ENCODE measurements at regions not wholly inside any gene's neighbourhood (a gene's known extent, or its start where the extent isn't known, plus 50 kb on each side); places are given as distances from the start of the nearest gene placed in this dataset.

DNA sequence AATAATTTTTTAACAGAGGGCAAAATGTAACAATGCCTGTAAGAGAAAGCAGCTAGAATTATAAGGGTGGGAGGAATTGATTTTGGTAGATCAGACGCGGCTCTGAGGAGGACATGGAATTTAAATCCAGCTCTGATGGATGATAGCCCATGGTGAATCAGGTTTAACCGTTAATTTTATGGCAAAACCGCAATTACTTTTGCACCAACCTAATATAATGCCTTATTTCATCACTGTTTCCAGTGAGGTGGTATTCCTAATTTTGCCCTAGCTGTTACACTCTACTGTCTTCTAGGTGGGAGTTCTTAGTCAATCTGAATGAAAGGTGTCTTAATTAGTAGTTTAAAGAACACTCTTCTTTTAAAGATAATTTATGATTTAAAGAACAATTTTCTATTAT is 198.3 kb upstream of the SMLR1 start (continued):
- TF ChIP-seq, protein P1, sequence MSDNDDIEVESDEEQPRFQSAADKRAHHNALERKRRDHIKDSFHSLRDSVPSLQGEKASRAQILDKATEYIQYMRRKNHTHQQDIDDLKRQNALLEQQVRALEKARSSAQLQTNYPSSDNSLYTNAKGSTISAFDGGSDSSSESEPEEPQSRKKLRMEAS (IDR thresholded peaks at IDR 0.05), result no peak
- TF ChIP-seq EGR1 (IDR thresholded peaks at IDR 0.05; ENCODE audit: low read depth in 2 of 2), result no peak

DNA sequence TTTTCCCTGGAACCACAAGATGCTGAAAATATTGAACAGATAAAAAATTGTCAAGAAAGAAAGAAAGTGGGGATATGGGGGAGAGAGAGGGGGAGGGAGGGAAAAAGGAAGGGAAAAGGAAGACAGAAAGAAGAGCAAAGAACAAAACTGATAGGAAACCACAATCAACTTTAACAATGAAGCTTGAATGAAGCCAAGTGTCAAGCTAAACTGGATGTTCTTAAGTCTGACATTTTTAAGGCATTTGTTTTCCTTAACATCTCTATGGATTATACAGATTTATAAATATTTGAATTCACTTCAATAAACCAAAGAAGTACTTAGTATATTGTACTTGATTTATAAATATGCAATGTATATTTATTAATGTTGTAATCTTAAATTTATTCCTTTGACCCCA is 197.6 kb upstream of the SMLR1 start:
- Histone ChIP-seq H3K9me3 (ENCODE audit: control insufficient read depth in 4 of 4, low read length in 3 of 4) (no peaks in the 10 kb centered on the region), H3K4me3 (ENCODE audit: low read depth in 1 of 3, low read length in 3 of 3) (no peak overlapping the region), H3K4me1 (ENCODE audit: control insufficient read depth in 4 of 4, insufficient read depth in 4 of 4, low read length in 3 of 4) (no peaks in the 10 kb centered on the region), H3K27me3 (ENCODE audit: control insufficient read depth in 4 of 4, insufficient read depth in 4 of 4, low read length in 3 of 4) (no peaks in the 10 kb centered on the region), H3K9ac (ENCODE audit: low read depth in 1 of 2, low read length in 2 of 2) (no peak overlapping the region), H3K27ac (ENCODE audit: low read depth in 1 of 2, low read length in 2 of 2) (no peak overlapping the region), H3K36me3 (ENCODE audit: control insufficient read depth in 4 of 4, insufficient read depth in 3 of 4, low read depth in 1 of 4, low read length in 3 of 4) (no peaks in the 10 kb centered on the region)
- no peak for TF ChIP-seq RXRA (IDR thresholded peaks at IDR 0.05)
- TF ChIP-seq EGR1 (IDR thresholded peaks at IDR 0.05; ENCODE audit: low read depth in 2 of 2), result no peak
- TF ChIP-seq YY1 (IDR thresholded peaks at IDR 0.05), result no peak
- TF ChIP-seq FOXA1 (IDR thresholded peaks at IDR 0.05), result no peak
- TF ChIP-seq HNF4A (conservative IDR thresholded peaks at IDR 0.05), result no peak
- TF ChIP-seq, protein P2, sequence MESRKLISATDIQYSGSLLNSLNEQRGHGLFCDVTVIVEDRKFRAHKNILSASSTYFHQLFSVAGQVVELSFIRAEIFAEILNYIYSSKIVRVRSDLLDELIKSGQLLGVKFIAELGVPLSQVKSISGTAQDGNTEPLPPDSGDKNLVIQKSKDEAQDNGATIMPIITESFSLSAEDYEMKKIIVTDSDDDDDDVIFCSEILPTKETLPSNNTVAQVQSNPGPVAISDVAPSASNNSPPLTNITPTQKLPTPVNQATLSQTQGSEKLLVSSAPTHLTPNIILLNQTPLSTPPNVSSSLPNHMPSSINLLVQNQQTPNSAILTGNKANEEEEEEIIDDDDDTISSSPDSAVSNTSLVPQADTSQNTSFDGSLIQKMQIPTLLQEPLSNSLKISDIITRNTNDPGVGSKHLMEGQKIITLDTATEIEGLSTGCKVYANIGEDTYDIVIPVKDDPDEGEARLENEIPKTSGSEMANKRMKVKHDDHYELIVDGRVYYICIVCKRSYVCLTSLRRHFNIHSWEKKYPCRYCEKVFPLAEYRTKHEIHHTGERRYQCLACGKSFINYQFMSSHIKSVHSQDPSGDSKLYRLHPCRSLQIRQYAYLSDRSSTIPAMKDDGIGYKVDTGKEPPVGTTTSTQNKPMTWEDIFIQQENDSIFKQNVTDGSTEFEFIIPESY (IDR thresholded peaks at IDR 0.05), result no peak
- TF ChIP-seq, protein P3, sequence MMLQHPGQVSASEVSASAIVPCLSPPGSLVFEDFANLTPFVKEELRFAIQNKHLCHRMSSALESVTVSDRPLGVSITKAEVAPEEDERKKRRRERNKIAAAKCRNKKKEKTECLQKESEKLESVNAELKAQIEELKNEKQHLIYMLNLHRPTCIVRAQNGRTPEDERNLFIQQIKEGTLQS (IDR thresholded peaks at IDR 0.05), result no peak
- no peak for TF ChIP-seq RAD21 (IDR thresholded peaks at IDR 0.05)
- no peak for TF ChIP-seq SP1 (IDR thresholded peaks at IDR 0.05)
- TF ChIP-seq, protein P4, sequence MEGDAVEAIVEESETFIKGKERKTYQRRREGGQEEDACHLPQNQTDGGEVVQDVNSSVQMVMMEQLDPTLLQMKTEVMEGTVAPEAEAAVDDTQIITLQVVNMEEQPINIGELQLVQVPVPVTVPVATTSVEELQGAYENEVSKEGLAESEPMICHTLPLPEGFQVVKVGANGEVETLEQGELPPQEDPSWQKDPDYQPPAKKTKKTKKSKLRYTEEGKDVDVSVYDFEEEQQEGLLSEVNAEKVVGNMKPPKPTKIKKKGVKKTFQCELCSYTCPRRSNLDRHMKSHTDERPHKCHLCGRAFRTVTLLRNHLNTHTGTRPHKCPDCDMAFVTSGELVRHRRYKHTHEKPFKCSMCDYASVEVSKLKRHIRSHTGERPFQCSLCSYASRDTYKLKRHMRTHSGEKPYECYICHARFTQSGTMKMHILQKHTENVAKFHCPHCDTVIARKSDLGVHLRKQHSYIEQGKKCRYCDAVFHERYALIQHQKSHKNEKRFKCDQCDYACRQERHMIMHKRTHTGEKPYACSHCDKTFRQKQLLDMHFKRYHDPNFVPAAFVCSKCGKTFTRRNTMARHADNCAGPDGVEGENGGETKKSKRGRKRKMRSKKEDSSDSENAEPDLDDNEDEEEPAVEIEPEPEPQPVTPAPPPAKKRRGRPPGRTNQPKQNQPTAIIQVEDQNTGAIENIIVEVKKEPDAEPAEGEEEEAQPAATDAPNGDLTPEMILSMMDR (IDR thresholded peaks at IDR 0.05; ENCODE audit: low read depth, low read length, missing input control), result no peak
- no peak for DNase-seq (ENCODE audit: low spot score)

DNA sequence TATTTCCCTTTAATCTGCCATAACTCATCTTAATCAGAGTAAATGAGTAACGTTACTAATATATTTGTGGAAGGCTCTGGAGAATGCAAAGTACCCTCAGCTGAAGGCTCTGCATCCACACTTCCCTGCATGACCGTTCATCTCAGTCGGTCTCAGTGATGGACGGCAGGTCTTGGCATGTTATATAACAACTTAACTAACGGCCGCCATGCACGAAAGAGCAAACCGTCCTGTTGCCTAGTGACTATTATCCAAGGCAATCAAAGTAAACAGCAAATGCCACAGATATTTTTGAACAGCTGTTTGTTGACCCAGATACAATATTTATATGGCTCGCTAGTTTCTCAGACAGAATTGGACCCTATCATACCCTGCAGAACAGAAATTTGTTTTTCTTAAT is 194.9 kb upstream of the SMLR1 start:
- H3K4me1 ChIP-seq (ENCODE audit: control insufficient read depth in 4 of 4, insufficient read depth in 4 of 4, low read length in 3 of 4), result no peaks in the 10 kb centered on the region
- no peaks in the 10 kb centered on the region for H3K36me3 ChIP-seq (ENCODE audit: control insufficient read depth in 4 of 4, insufficient read depth in 3 of 4, low read depth in 1 of 4, low read length in 3 of 4)
- no peaks in the 10 kb centered on the region for H3K9me3 ChIP-seq (ENCODE audit: control insufficient read depth in 4 of 4, low read length in 3 of 4)
- no peaks in the 10 kb centered on the region for H3K27me3 ChIP-seq (ENCODE audit: control insufficient read depth in 4 of 4, insufficient read depth in 4 of 4, low read length in 3 of 4)
- no peak for DNase-seq (ENCODE audit: low spot score)
- H3K27ac ChIP-seq (ENCODE audit: low read depth in 1 of 2, low read length in 2 of 2), result no peak overlapping the region
- no peak for TF ChIP-seq FOXA1 (IDR thresholded peaks at IDR 0.05)
- TF ChIP-seq YY1 (IDR thresholded peaks at IDR 0.05), result no peak
- TF ChIP-seq, protein P1 (IDR thresholded peaks at IDR 0.05), result no peak
- no peak for TF ChIP-seq JUND (IDR thresholded peaks at IDR 0.05)
- TF ChIP-seq, protein P4 (IDR thresholded peaks at IDR 0.05; ENCODE audit: low read depth, low read length, missing input control), result no peak
- no peak for TF ChIP-seq FOXA2 (IDR thresholded peaks at IDR 0.05)
- TF ChIP-seq EGR1 (IDR thresholded peaks at IDR 0.05; ENCODE audit: low read depth in 2 of 2), result no peak
- no peak for TF ChIP-seq HNF4A (conservative IDR thresholded peaks at IDR 0.05)
- TF ChIP-seq RAD21 (IDR thresholded peaks at IDR 0.05), result no peak
- TF ChIP-seq SP1 (IDR thresholded peaks at IDR 0.05), result no peak
- TF ChIP-seq, protein P5, sequence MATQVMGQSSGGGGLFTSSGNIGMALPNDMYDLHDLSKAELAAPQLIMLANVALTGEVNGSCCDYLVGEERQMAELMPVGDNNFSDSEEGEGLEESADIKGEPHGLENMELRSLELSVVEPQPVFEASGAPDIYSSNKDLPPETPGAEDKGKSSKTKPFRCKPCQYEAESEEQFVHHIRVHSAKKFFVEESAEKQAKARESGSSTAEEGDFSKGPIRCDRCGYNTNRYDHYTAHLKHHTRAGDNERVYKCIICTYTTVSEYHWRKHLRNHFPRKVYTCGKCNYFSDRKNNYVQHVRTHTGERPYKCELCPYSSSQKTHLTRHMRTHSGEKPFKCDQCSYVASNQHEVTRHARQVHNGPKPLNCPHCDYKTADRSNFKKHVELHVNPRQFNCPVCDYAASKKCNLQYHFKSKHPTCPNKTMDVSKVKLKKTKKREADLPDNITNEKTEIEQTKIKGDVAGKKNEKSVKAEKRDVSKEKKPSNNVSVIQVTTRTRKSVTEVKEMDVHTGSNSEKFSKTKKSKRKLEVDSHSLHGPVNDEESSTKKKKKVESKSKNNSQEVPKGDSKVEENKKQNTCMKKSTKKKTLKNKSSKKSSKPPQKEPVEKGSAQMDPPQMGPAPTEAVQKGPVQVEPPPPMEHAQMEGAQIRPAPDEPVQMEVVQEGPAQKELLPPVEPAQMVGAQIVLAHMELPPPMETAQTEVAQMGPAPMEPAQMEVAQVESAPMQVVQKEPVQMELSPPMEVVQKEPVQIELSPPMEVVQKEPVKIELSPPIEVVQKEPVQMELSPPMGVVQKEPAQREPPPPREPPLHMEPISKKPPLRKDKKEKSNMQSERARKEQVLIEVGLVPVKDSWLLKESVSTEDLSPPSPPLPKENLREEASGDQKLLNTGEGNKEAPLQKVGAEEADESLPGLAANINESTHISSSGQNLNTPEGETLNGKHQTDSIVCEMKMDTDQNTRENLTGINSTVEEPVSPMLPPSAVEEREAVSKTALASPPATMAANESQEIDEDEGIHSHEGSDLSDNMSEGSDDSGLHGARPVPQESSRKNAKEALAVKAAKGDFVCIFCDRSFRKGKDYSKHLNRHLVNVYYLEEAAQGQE (IDR thresholded peaks at IDR 0.05), result no peak
- 67% methylated on average over 9 of the region's 9 CpGs for WGBS
- no peak overlapping the region for H3K9ac ChIP-seq (ENCODE audit: low read depth in 1 of 2, low read length in 2 of 2)
- H3K4me3 ChIP-seq (ENCODE audit: low read depth in 1 of 3, low read length in 3 of 3), result no peak overlapping the region
